ENCODE measurements at regions not wholly inside any gene's neighbourhood (a gene's known extent, or its start where the extent isn't known, plus 50 kb on each side); places are given as distances from the start of the nearest gene placed in this dataset.

DNA sequence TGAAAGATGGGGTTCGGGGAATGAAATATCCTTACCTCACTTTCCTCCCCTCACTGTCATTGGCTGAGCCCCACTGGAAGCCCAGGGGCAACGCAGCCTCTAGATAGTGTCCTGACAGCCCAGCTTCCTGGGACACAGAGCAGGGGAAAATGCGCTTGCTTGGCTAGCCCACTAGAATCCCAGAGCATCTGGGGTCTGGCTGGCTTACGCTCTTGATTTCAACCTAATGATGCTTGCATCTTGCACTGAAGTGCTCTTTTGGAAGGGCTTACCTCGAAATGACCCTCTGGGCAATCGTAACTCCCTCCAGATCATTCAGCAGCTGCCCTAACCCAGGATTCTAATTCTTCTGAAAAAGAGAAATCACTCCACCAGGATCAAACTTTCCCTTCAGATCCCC, 147.6 kb downstream of the SOX9 start:
- Mint-ChIP-seq H3K27me3 (ENCODE audit: insufficient read depth, unreplicated experiment) (no peaks in the 10 kb centered on the region), H3K36me3 (ENCODE audit: insufficient read depth, unreplicated experiment) (no peaks in the 10 kb centered on the region), H3K4me1 (ENCODE audit: low read depth, unreplicated experiment) (no peaks in the 10 kb centered on the region), H3K4me3 (ENCODE audit: unreplicated experiment) (no peak overlapping the region), H3K9me3 (ENCODE audit: unreplicated experiment) (peaks cover 11% of the 10 kb centered on the region), H3K27ac (ENCODE audit: unreplicated experiment) (no peak overlapping the region)
- Histone ChIP-seq H3K36me3 (ENCODE audit: control insufficient read depth, insufficient read depth, low read length) (no peaks in the 10 kb centered on the region; the same call in 1 of the 2 replicates), H3K9me3 (peaks cover under 1% of the 10 kb centered on the region; the same call in 1 of the 2 replicates), H3K4me1 (no peaks in the 10 kb centered on the region), H3K27me3 (replicated peaks; ENCODE audit: control insufficient read depth, insufficient read depth, low read length) (no peaks in the 10 kb centered on the region), H3K4me3 (ENCODE audit: low read depth, low read length) (no peak overlapping the region)
- TF ChIP-seq, protein P1, sequence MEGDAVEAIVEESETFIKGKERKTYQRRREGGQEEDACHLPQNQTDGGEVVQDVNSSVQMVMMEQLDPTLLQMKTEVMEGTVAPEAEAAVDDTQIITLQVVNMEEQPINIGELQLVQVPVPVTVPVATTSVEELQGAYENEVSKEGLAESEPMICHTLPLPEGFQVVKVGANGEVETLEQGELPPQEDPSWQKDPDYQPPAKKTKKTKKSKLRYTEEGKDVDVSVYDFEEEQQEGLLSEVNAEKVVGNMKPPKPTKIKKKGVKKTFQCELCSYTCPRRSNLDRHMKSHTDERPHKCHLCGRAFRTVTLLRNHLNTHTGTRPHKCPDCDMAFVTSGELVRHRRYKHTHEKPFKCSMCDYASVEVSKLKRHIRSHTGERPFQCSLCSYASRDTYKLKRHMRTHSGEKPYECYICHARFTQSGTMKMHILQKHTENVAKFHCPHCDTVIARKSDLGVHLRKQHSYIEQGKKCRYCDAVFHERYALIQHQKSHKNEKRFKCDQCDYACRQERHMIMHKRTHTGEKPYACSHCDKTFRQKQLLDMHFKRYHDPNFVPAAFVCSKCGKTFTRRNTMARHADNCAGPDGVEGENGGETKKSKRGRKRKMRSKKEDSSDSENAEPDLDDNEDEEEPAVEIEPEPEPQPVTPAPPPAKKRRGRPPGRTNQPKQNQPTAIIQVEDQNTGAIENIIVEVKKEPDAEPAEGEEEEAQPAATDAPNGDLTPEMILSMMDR (IDR thresholded peaks at IDR 0.05; ENCODE audit: insufficient read depth in 1 of 2, low read depth in 1 of 2, low read length in 1 of 2, severe bottlenecking in 1 of 2, unreplicated experiment in 1 of 2), result no peak
- ChIA-PET POLR2A (no interaction called here), CTCF (no interaction called here)
- intact Hi-C loops (cut with micrococcal nuclease; ENCODE audit: unreplicated experiment), result no loop called here
- BruUV-seq (replicated peaks), result no TSS peak
- no peak for DNase-seq

GRCh38 chr17:72270273-72270924, 149.6 kb downstream of the SOX9 start:
- POLR2A ChIA-PET, result no interaction called here
- no peaks in the 10 kb centered on the region for H3K36me3 Mint-ChIP-seq (ENCODE audit: insufficient read depth, unreplicated experiment)

GRCh38 chr17:72271603-72272002, 150.8 kb downstream of the SOX9 start:
- ChIA-PET POLR2A (no interaction called here), CTCF (interaction anchor here (0.7 kb wide), 1 partner anchor 120 kb away, joined by 14 read pairs; no protein-coding TSS in a partner anchor)
- BruUV-seq (replicated peaks), result no TSS peak

More at GRCh38 chr17:72270273-72270924, 149.6 kb downstream of the SOX9 start:
- intact Hi-C loops (cut with micrococcal nuclease; ENCODE audit: unreplicated experiment), result no loop called here
- Histone ChIP-seq H3K27me3 (replicated peaks; ENCODE audit: control insufficient read depth, insufficient read depth, low read length) (no peaks in the 10 kb centered on the region), H3K36me3 (ENCODE audit: control insufficient read depth, insufficient read depth, low read length) (no peaks in the 10 kb centered on the region), H3K4me3 (ENCODE audit: low read depth, low read length) (no peak overlapping the region), H3K4me1 (no peaks in the 10 kb centered on the region), H3K9me3 (no peaks in the 10 kb centered on the region)
- Mint-ChIP-seq H3K27me3 (ENCODE audit: insufficient read depth, unreplicated experiment) (no peaks in the 10 kb centered on the region), H3K4me1 (ENCODE audit: low read depth, unreplicated experiment) (no peaks in the 10 kb centered on the region), H3K9me3 (ENCODE audit: unreplicated experiment) (peaks cover 3% of the 10 kb centered on the region), H3K27ac (ENCODE audit: unreplicated experiment) (no peak overlapping the region), H3K4me3 (ENCODE audit: unreplicated experiment) (no peak overlapping the region)
- BruUV-seq (replicated peaks), result no TSS peak
- CTCF ChIA-PET, result no interaction called here
- TF ChIP-seq, protein P1 (IDR thresholded peaks at IDR 0.05; ENCODE audit: insufficient read depth in 1 of 2, low read depth in 1 of 2, low read length in 1 of 2, severe bottlenecking in 1 of 2, unreplicated experiment in 1 of 2), result no peak
- DNase-seq, result no peak

More at GRCh38 chr17:72271603-72272002, 150.8 kb downstream of the SOX9 start:
- no peak overlapping the region for H3K27ac Mint-ChIP-seq (ENCODE audit: unreplicated experiment)
- TF ChIP-seq, protein P1 (IDR thresholded peaks at IDR 0.05; ENCODE audit: insufficient read depth in 1 of 2, low read depth in 1 of 2, low read length in 1 of 2, severe bottlenecking in 1 of 2, unreplicated experiment in 1 of 2), result no peak
- H3K4me1 Mint-ChIP-seq (ENCODE audit: low read depth, unreplicated experiment), result no peaks in the 10 kb centered on the region
- H3K27me3 Mint-ChIP-seq (ENCODE audit: insufficient read depth, unreplicated experiment), result no peaks in the 10 kb centered on the region
- no peaks in the 10 kb centered on the region for H3K4me1 ChIP-seq
- H3K4me3 Mint-ChIP-seq (ENCODE audit: unreplicated experiment), result no peak overlapping the region
- no peaks in the 10 kb centered on the region for H3K9me3 ChIP-seq
- no peak for DNase-seq
- intact Hi-C loops (cut with micrococcal nuclease; ENCODE audit: unreplicated experiment), result no loop called here
- H3K4me3 ChIP-seq (ENCODE audit: low read depth, low read length), result no peak overlapping the region
- H3K27me3 ChIP-seq (replicated peaks; ENCODE audit: control insufficient read depth, insufficient read depth, low read length), result no peaks in the 10 kb centered on the region
- H3K9me3 Mint-ChIP-seq (ENCODE audit: unreplicated experiment), result peaks cover 13% of the 10 kb centered on the region
- no peaks in the 10 kb centered on the region for H3K36me3 ChIP-seq (ENCODE audit: control insufficient read depth, insufficient read depth, low read length)
- H3K36me3 Mint-ChIP-seq (ENCODE audit: insufficient read depth, unreplicated experiment), result no peaks in the 10 kb centered on the region

All from Caco-2 (cell line).